Peyer's patch (tissue), 4 donors: ENCODE measurements at regions not wholly inside any gene's neighbourhood (a gene's known extent, or its start where the extent isn't known, plus 50 kb on each side); places are given as distances from the start of the nearest gene placed in this dataset.

Source experiments
- CTCF ChIP-seq, 6 experiments: fragments of 450-650 bp in 4 of 6; fragments of 200-600 bp in 2 of 6; sonication (generic) in 1 of 6; IDR thresholded peaks; one replicate each; pipeline ENCODE4 v1.5.1; 2017 to 2019; ENCODE audit warnings: antibody characterized with exemption in 6 of 6, mild to moderate bottlenecking in 3 of 6, moderate library complexity in 1 of 6
- POLR2A ChIP-seq, 2 donors: fragments of 450-650 bp; IDR thresholded peaks; one replicate each; pipeline ENCODE4 v1.5.1; 2017; ENCODE audit warnings: antibody characterized with exemption in 2 of 2, mild to moderate bottlenecking in 2 of 2, moderate library complexity in 2 of 2

- no peak for TF ChIP-seq POLR2A (IDR thresholded peaks at IDR 0.05)
- no peak for TF ChIP-seq CTCF (IDR thresholded peaks at IDR 0.05)
These were observed 113.6 kb upstream of the TIAM1 start for GRCh38 chr21:31457675-31458074.
